ENCODE measurements at regions not wholly inside any gene's neighbourhood (a gene's known extent, or its start where the extent isn't known, plus 50 kb on each side); places are given as distances from the start of the nearest gene placed in this dataset.

- no peak for TF ChIP-seq CTCF (IDR thresholded peaks at IDR 0.05)
- no peak for TF ChIP-seq ZFX (IDR thresholded peaks at IDR 0.05; ENCODE audit: borderline replicate concordance)
Observed at GRCh38 chr5:3729631-3730030, 134.0 kb downstream of the IRX1 start.

Measured in 22Rv1 (cell line).